Right renal pelvis (tissue), 4 donors: ENCODE measurements at regions not wholly inside any gene's neighbourhood (a gene's known extent, or its start where the extent isn't known, plus 50 kb on each side); places are given as distances from the start of the nearest gene placed in this dataset.
A peak's percentile ranks its signal among the peaks of the same experiment; 100 is the strongest.

Experiments
- DNase-seq, 4 donors: peaks; one replicate each; pipeline ENCODE4 v3.0.0-alpha.2; 2013; ENCODE audit warnings: low read depth in 4 of 4, low spot score in 3 of 4, missing footprints in 1 of 4

DNA sequence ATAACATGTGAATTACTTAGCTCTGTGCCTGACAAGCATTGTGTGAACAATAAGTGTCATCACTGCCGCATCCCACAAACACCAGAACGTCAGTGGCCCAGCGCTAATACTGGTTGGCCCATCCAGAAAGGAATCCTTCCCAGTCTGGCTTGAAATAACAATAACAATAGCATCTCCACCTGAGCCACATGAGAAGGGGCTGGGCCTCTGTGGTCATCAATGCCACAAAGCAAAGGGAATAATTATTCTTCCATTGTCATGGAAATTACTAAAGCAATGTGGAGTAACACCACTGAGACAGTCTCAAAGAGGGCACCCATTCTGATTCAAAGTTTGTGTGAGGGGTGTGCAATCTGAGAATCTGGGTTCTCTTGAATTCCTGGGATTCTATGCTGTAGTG lies 105.7 kb upstream of the INHBA start:
- no peak for DNase-seq

DNA sequence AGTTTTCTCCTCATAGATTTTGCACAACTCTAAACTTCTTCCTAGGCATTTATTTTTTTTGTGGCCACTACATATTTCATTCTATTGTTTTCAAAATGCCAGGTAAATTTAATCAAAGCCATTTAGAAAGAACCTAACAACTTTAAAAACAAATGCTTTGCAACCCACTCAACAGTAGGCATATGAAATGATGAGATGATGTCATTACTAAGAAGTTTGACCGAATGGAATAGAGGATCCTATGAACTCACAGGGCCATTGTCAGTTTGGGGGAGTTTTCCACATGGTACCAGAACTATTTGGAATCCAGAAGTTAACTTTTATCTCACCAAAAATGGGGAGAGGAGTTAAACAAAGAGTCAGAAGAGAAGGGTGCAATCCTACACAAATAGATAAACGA lies 100.7 kb upstream of the INHBA start:
- DNase-seq: no peak

DNA sequence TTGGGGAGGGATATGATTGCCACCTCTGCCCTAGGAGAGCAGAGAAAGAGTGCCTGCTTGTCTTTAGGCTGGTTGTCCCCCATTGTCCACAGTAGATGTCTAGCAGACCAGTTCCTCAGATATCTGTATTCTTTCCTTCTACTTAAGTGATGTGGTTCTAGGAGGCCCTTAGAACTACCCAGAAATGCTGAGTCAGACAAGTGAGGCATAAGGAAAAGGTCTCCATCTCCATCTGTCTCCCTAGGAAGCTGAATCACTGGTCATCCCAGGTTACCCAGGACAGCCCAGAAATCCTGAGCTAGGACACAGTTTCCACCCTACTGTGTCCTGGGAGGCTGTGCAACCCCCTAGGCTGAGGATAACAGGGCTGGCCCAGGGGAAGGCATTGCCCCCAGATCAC lies 93.4 kb upstream of the INHBA start:
- DNase-seq: no peak

DNA sequence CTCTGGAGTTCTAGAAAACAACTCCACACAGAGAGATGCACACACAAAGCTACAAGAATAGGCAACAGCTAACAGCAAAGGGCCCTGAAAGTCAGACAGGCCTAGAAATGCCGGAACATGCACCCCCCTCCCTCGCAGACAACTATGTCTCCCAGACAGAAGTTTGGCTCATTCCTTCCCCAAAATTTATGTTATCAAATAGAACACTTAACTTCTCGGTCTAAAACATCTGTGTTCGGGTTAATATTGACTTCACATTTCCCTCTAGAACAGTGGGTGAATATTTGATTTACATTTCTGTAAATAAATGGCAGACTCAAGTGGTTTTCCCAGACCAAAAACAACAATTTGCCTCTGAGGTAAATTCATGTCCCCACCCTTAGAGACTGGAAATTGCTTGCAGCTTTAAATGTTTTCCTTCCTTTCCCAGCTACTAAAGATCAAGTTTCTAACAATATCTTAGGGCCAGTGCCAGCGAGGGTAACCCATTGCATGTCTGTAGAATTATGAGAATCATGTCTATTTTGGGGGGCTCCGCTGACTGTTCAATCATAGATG lies 92.5 kb upstream of the INHBA start:
- DNase-seq: peak in 3 of 4 donors; percentile 15 to 34 (median 27)

DNA sequence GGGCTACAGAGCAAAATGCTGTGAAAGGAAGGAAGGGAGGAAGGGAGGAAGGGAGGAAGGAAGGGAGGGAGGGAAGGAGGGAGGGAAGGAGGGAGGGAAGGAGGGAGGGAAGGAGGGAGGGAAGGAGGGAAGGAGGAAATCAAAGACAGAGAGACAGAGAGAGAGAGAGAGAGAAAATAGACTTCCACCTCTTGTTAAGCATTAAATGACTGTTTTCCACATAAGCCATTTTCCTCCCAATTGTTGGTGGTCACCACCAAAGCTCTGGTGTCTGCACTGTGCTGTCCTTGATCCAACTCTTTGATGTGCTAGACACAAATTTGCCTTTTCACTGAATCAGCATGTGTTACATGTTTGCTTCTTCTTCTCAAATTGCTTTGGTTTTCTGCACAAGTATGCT lies 90.7 kb upstream of the INHBA start:
- DNase-seq: no peak

DNA sequence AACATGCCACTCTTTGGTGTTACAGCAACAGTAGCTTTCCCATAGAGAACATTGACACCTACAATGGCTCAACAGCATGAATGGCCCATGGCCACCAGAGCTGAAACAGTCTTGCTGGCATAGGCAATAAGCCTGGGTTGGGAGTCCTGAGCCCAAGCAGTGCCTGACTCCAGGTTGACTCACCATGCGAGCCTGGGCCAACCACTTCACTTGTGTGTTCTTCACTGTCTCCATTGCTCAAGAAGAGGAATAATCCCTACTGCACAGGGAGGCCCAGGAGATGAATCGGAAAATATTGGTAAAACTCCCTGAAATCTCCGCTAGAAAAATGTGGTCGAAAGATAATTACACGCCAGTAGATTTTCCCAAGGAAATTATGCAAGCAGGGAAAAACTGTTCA lies 89.2 kb upstream of the INHBA start:
- DNase-seq: no peak

DNA sequence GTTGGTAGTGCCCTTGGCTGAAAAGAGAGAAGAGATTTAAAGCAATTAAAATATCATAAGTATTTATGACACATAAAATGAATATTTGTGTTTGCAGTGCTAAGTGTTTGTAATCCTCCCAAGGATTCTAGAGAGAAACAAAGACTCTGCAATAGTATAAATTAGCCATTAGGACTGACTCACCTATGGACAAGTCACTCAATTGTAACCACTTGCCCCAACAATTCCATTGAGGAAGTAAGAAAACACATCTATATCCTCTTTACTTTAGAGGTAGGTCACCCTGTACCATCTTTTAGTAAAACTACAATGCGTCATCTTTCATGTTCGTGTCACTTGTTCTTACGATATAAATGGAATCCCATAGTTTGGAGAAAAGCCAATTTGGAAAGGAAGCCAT lies 85.7 kb upstream of the INHBA start:
- no peak for DNase-seq

DNA sequence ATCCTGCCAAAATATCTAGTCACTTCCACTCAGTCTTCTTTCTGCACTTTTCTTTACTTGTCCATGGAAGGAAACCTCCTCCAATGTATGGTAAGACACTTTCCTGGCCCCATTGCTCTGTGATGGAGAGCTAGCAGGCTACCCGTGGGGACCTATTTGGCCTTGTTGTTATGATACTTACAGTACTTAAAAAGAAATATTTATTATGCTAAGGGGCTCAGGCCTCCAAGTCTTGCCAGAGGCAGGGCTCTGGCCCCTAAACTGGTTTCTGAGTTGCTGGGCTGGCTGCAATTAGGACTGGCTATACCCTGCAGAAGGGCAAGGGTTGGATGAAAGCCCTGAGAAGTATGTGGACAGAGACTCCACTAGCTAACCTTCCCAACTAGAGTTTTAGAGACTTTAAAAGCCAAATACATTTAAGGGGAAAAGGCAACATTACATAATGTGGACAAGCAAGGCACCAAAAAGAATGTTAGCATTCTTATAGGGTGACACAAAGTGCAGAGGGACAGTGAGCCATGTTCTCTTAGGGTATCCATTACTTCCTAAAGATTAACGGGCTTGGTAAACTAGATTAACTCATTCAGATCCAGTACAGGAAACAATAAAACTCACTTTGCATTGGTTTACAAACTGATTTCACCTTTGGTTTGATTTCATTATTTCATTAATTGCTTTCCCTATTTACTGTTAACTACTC lies 84.9 kb upstream of the INHBA start:
- no peak for DNase-seq

DNA sequence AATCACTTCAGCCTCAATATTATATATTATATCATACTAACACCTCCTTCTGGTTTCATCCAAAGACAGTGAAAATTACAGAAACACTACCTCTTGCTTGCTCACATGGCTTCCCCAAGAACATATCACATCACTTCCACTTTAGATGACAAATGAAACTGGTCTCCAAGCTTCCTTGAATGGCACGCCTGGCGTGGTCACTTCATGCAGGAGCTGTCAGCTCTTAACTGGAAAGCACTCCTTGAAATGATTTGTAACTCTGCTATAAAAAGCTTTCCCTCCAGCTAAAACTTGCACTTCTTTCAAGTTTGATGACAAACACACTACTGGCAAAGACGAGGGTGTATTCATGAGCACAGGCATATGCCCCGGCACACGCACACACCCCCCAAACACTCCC lies 84.1 kb upstream of the INHBA start:
- no peak for DNase-seq

DNA sequence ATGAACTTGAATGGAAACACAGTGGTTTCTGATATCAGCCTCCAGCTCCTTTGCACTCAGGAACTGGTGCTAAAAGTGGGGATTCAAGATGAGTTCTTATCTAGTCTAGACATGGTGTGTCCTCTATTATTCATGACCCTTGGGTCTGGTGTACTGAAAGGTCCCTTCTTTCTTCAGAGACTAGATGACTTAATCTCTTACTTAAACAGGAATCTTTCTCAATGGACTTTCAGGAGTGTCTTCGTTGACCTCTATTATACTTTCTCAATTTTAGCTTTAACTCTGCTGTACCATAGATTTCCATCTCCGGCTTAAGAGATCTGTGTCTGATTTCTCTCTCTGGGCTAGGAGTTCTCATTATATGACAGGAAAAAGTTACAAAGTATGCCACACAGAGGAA lies 83.5 kb upstream of the INHBA start:
- no peak for DNase-seq

DNA sequence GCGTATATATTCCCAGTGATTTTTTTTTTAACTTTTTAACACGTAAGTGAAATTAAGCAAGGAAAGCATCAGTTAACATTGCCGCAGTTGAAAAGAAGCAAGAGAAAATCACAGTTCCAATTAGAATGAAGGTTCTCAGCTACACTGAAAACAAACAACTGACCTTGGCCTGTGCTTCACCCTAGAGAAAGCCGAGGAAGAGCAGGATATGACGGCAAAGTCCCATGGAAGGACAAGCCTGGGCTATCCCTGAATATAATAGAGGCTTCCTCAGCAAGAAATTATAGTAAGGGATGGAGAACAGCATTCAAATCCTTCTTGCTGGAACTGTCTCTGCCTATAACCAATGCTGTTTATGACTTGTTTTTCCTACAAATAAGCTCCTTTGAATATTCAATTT lies 83.0 kb upstream of the INHBA start:
- no peak for DNase-seq

DNA sequence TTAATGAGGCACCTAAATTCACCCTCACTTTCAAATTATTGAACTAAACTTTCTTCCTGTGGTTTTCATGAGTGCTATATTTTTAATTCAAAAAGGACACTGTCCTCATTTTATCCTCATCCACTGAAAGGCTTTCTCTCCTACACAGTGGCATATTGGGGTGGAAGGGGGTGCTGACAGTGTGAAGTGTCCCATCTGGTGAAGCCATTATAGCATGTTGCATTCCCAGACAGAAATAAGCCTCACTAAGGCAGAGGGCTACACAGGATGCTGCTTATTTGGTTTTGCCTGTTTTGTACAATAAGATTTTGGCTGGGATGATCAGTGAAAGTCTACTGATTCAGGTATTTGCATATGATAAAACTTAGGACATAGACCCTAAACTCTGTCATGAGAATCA lies 82.4 kb upstream of the INHBA start:
- no peak for DNase-seq

DNA sequence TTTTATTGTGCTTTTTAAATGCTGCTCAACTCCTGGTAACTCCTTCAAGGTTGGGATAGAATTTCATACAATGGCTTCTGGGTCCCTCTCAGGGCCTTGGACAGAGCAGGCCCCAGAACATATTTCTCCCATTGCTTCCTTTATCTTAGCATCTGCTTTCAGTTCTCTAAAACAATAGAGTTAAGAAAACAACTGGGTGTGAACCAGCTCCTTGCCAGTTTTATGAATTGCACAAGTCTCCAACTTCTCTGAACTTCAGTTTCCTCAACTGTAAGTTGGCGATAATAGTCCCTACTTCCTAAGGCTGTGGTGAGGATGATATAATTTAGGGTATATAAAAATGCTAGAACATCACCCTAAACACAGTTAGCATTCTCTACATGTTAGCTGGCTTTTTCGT lies 77.0 kb upstream of the INHBA start:
- DNase-seq: no peak

DNA sequence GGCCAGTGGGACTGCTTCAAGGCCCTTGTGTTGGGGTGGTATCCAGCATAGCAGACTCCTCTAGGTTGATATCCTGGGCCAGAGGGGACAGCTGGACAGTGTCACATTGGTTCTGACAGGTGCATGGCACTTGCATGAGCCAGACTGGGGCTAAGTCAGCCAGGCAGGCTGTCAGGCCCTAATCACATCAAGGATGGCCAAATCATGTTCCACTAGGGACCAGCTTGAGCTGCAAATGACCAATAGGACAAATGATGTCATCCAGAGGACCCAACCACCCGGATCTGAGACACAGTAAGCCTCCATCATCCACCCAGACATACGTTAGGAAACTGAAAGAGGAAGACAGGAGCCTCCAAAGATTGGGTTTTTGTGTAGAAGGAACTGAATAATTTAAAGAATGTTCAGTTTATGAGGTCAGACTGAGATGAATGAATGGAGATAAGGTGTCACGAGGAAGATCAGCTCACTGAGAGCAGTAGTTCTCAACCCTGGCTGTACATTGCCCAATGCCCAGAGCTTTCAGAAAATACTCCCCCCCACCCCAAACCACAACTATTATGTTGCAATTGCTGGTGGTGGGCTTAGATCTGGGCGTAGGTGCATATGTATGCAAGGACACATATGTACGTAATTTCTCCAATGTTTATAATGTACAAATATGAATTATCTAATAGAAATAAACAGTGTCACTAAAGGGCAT lies 75.2 kb upstream of the INHBA start:
- DNase-seq: no peak

DNA sequence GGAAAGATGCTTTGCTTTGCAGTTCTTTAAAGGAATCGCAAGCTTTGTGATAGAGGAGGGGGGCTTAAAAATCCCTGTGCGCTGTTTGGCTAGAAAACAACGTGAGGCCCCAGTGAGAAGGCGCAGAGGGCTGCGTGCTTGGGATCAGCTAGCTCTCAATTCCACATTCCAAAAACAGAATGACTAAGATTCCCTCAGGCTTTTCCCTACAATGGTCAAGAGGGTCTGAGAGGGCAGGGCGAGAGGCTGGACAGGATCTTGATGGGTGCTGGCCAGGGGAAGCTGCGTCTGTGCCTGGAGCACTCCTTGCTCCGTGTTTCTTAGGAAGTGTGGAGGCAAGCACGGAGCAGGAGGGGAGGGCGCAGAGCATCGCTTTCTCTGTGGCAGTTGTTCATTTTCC lies 72.1 kb upstream of the INHBA start:
- DNase-seq: no peak

DNA sequence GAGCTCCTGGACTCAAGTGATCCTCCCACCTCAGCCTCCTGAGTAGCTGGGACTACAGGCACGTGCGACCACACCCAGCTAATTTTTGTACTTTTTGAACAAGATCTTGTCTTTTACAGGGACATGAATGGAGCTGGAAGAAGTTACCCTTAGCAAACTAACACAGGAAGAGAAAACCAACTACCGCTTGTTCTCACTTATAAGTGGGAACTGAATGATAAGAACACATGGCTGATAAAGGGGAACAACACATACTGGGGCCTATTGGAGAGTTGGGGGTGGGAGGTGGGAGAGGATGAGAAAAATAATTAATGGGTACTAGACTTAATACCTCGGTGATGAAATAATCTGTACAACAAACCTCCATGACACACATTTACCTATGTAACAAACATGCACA lies 70.9 kb upstream of the INHBA start:
- no peak for DNase-seq

DNA sequence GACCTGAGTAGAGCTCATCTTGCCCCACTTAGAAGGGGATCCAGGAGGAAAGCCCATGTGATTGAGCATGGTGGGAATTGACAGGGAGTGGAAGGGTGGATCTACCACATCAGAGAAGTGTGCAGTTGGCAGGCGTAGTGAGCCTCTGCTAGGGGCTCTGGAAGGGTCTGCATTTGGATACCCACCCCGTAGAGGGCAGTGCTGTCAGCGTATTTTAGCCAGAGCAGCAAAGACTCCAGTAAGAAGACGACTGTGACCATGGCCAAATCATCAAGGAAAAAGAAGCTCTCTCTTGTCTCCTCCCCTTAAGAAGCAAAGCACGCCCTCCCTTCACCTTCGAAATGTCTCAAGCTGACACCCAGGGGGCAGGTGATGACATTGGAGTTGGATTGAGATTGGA lies 68.8 kb upstream of the INHBA start:
- DNase-seq: no peak

DNA sequence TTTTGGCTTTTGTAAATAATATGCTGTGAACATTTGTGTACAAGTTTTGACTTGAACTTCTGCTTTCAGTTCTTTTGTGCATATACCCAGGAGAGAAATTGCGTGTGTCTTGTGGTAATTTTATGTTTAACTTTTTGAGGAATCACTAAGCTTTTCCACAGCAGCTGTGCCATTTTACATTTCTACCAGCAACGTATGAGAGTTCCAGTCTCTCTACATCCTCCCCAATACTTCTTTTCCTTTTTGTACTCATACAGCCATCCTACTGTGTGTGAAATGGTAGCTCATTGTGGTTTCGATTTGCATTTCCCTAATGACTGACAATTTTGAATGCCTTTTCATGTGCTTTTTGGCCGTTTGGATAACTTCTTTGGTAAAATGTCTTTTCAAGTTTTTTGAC lies 66.3 kb upstream of the INHBA start:
- DNase-seq: no peak

DNA sequence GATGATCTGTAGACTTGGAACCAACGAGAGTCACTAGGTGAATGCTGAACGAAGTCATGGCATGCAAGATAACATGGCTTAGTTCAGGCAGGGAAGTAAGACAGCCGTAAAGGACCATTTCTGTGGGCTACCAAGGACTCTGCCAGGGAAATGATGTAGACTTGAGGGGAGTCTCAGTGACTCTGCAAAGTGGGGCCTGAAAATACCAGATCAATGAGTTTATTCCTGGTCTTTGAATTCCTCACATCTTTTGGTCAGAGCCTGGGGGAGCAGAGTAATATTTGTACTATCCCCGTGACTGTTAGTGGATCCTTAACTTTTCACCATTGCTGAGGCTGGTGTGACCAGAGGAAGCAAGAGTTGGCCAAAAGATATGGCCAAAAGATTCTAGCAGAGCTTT lies 60.7 kb upstream of the INHBA start:
- no peak for DNase-seq

DNA sequence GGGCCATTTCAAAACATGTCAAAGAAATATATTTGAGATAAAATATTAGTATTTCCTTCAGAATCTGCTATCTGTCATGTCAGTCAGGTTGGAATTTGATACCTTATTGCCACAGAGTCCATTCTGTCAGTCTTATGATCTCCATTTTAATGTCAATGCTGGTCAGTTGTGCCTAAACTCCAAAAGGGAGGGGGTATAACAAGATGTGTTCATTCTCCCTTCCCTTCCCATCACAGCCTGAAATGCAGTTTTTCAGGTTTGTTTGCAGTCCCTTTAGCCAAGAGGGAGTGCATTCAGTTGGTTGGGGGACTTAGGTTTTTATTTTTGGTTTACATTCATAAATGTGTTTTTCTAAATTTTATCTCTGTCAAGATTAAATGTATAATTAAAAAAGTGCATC lies 59.8 kb upstream of the INHBA start:
- DNase-seq: no peak

DNA sequence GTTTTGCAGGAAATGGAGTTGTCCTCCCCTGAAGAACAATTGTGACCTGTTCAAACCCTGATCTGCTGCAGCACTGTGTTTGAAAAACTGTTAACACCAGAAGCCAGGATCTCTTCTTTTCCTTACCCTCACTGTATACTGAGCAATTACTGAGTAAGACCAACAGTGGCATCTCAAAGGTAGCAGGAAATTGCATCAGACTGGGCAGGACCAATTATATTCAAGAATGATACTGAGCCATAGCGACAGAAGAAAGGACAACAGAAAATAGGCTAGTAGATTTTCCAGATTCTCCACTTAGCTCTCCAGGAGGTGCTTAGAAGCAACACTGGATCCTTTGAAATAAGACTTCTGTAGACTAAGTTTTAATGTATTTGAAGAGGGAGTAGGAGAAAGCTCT lies 57.4 kb upstream of the INHBA start:
- no peak for DNase-seq

DNA sequence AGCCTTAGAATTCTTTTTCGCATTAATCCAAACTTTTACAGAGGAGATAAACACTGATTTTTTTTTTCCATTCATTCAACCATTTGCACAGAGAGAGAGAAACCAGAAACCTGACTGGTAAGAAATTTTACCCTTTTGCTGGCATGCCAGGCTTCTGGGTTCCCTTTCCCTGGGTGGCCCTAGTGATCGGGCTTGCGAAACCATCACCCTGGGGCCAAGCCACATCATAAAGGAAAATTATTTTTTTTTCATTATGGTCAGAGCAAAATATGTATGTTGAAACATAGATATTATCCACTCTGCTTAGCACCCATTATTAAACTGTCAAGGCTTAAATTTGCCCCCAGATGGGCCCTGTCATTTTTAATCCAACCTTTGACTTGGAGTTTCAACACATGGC lies 55.4 kb upstream of the INHBA start:
- DNase-seq: no peak
